Upper lobe of right lung (tissue), 1 donor: ENCODE measurements at regions not wholly inside any gene's neighbourhood (a gene's known extent, or its start where the extent isn't known, plus 50 kb on each side); places are given as distances from the start of the nearest gene placed in this dataset.
A peak's percentile ranks its signal among the peaks of the same experiment; 100 is the strongest.

Experiments used
- ATAC-seq: fragments of 200-7000 bp; cut with Tn5 transposase; one replicate; pipeline ENCODE4 v1.9.1; 2020; ENCODE audit warnings: mild to moderate bottlenecking, moderate library complexity
- DNase-seq: peaks from one replicate; pipeline ENCODE4 v3.0.0-alpha.2; 2020
- H3K27ac ChIP-seq: fragments of 200-600 bp; one replicate; pipeline ENCODE4 v1.8.0; 2022
- H3K27me3 ChIP-seq: fragments of 200-600 bp; one replicate; pipeline ENCODE4 v1.8.0; 2022; ENCODE audit warnings: mild to moderate bottlenecking
- H3K36me3 ChIP-seq: fragments of 200-600 bp; one replicate; pipeline ENCODE4 v1.8.0; 2022
- H3K4me1 ChIP-seq: fragments of 200-600 bp; one replicate; pipeline ENCODE4 v1.8.0; 2022
- H3K4me3 ChIP-seq: fragments of 200-600 bp; one replicate; pipeline ENCODE4 v1.8.0; 2022; ENCODE audit warnings: mild to moderate bottlenecking
- H3K9me3 ChIP-seq: fragments of 200-600 bp; one replicate; pipeline ENCODE4 v1.8.0; 2022
- CTCF ChIP-seq: fragments of 200-600 bp; IDR thresholded peaks from one replicate; pipeline ENCODE4 v1.8.0; 2022; ENCODE audit warnings: antibody characterized with exemption
- intact Hi-C: fragments of 100-400 bp; cut with DNase I; formaldehyde crosslinking; loops from one replicate; pipeline ENCODE4 v1.11.0; 2022
- donor health status: DM: no; HTN: yes; CAD: no; lungs with severe emphysema.

- Histone ChIP-seq H3K4me1 (no peaks in the 10 kb centered on the region), H3K9me3 (no peaks in the 10 kb centered on the region), H3K27me3 (no peaks in the 10 kb centered on the region), H3K27ac (no peak overlapping the region), H3K4me3 (no peak overlapping the region), H3K36me3 (no peaks in the 10 kb centered on the region)
- DNase-seq, result peak; percentile 23
- TF ChIP-seq CTCF, result no peak
- intact Hi-C loops, result no loop called here
- ATAC-seq, result no peak
These were observed 93.8 kb downstream of the GLRX3 start for GRCh38 chr10:130230036-130230435.

DNA sequence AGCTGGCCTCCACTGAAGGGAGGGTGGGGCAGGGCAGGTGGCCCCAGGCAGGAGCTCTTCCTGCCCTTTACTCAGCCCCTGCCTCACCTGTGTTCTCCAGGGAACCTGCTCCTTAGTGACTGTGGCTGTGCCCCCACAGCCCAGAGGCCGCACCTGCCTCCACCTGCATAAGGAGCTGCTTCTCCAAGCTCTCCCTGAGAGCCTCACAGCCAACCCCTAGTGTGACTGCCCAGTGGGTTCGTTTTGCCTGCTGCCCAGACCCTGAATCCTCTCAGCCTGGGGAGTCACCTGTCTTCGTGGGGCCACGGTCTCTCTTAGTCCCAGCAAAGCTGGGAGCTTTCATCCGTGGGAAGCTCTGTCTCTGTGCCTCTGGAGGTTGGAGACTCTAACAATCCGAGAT, 94.4 kb downstream of the GLRX3 start:
- no peaks in the 10 kb centered on the region for H3K36me3 ChIP-seq
- H3K9me3 ChIP-seq, result no peaks in the 10 kb centered on the region
- intact Hi-C loops, result no loop called here
- no peak for TF ChIP-seq CTCF
- DNase-seq (peak; percentile 42), ATAC-seq (no peak)
- no peak overlapping the region for H3K4me3 ChIP-seq
- H3K27me3 ChIP-seq, result no peaks in the 10 kb centered on the region
- no peaks in the 10 kb centered on the region for H3K4me1 ChIP-seq
- H3K27ac ChIP-seq, result no peak overlapping the region

GRCh38 chr10:130231251-130231741, 95.1 kb downstream of the GLRX3 start:
- Histone ChIP-seq H3K27ac (no peak overlapping the region), H3K9me3 (no peaks in the 10 kb centered on the region), H3K4me1 (no peaks in the 10 kb centered on the region), H3K4me3 (no peak overlapping the region), H3K27me3 (no peaks in the 10 kb centered on the region), H3K36me3 (no peaks in the 10 kb centered on the region)
- DNase-seq, result no peak
- TF ChIP-seq CTCF, result no peak
- intact Hi-C loops, result no loop called here
- no peak for ATAC-seq

DNA sequence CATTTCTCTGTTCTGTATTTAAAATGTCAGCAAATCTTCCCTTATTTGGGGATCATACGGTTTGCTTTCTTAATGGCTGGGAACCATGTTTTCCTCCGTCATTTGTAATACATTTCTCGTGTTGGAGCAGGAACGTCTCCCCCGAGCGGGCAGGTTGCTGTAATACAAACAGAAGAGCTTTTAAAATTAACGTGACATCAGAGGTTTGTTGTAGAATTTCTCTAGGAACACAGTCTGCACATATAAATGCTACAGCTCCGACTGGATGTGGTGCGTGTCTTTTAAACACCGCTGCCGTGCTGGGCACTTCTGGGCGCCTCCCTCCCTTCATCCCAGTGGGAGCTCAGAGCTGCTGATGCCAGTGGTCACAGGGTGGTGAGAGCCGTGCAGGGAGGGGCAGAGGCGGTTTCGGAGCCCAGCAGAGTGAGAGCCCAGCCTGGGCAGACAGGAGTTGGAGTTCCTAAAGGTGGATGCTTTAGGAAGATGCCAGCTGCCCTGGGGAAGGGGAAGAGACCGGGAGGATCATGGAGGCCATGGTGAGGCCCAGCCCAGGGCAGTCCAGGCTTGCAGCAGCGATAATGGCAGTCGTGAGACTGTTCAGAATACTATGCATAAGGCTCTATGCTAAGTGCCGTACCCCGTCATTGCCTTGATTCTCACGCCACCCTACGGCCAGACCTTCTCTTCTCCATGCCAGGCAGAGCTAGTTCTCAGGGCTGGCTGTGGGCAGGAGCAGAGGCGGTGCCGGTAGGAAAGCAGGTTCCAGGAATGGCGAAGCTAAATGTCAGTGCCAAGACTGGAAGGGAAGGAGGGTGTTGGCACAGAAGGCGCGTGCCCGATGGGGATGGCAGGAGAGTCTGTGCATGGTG, 96.2 kb downstream of the GLRX3 start:
- H3K4me3 ChIP-seq, result no peak overlapping the region
- H3K4me1 ChIP-seq, result no peaks in the 10 kb centered on the region
- H3K27ac ChIP-seq, result no peak overlapping the region
- H3K9me3 ChIP-seq, result no peaks in the 10 kb centered on the region
- H3K36me3 ChIP-seq, result no peaks in the 10 kb centered on the region
- DNase-seq (peak; percentile 48), ATAC-seq (no peak)
- intact Hi-C loops, result no loop called here
- no peak for TF ChIP-seq CTCF
- H3K27me3 ChIP-seq, result no peaks in the 10 kb centered on the region

DNA sequence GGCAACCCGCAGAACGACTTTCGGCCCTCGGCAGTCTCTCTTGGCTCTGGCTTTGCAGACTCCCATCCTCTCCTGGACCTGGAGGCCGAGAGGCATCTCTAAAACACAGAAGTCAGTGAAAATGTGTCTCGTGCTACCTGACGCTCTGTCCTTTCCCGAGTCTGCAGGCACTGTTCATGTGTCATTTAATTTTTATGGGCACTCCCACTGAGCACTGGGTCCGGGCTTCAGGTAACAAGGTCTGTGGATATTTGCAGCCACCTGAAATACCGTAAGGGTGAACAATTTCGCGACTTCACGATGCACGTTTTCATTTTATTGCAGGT, 96.8 kb downstream of the GLRX3 start:
- intact Hi-C loops, result no loop called here
- DNase-seq (no peak), ATAC-seq (no peak)
- Histone ChIP-seq H3K27me3 (no peaks in the 10 kb centered on the region), H3K9me3 (no peaks in the 10 kb centered on the region), H3K4me1 (no peaks in the 10 kb centered on the region), H3K36me3 (no peaks in the 10 kb centered on the region), H3K4me3 (no peak overlapping the region), H3K27ac (no peak overlapping the region)
- no peak for TF ChIP-seq CTCF
